Karpas-422 (cell line): ENCODE measurements at regions not wholly inside any gene's neighbourhood (a gene's known extent, or its start where the extent isn't known, plus 50 kb on each side); places are given as distances from the start of the nearest gene placed in this dataset.
"Not testable (repeated sequence)": the region's sequence is repeated elsewhere in the genome, so short reads cannot be mapped to it uniquely, and the experiment has no call there.

ENCODE experiments used
- DNase-seq: peaks from one replicate; pipeline ENCODE4 v3.0.0-alpha.2; 2015
- H2AFZ ChIP-seq: fragments of 200-600 bp; sonication (generic); 2 replicates; pipeline ENCODE4 v1.6.1; 2014; ENCODE audit warnings: antibody characterized with exemption, low read length, mixed read lengths
- H3K27ac ChIP-seq: fragments of 200-600 bp; sonication (generic); 2 replicates; pipeline ENCODE4 v1.5.1; 2014; ENCODE audit warnings: mild to moderate bottlenecking, low read length, moderate library complexity
- H3K27me3 ChIP-seq: fragments of 200-600 bp; sonication (generic); 2 replicates; pipeline ENCODE4 v1.6.1; 2014; ENCODE audit warnings: low read length, mixed read lengths
- H3K36me3 ChIP-seq: fragments of 200-600 bp; sonication (generic); 2 replicates; pipeline ENCODE4 v1.6.1; 2014; ENCODE audit warnings: low read length, mixed read lengths; ENCODE audit not compliant: insufficient read depth
- H3K4me1 ChIP-seq: fragments of 200-600 bp; sonication (generic); 2 replicates; pipeline ENCODE4 v1.6.1; 2014; ENCODE audit warnings: mild to moderate bottlenecking, low read length, mixed read lengths
- H3K4me2 ChIP-seq: fragments of 200-600 bp; sonication (generic); 2 replicates; pipeline ENCODE4 v1.6.1; 2014; ENCODE audit warnings: low read length, low read depth, mild to moderate bottlenecking; ENCODE audit not compliant: poor library complexity, severe bottlenecking
- H3K4me3 ChIP-seq: fragments of 200-600 bp; sonication (generic); 2 replicates; pipeline ENCODE4 v1.5.1; 2014; ENCODE audit warnings: mild to moderate bottlenecking, antibody characterized with exemption, low read length, mixed read lengths
- H3K79me2 ChIP-seq: fragments of 200-600 bp; sonication (generic); 2 replicates; pipeline ENCODE4 v1.6.1; 2014; ENCODE audit warnings: mild to moderate bottlenecking, low read length, mixed read lengths
- H3K9ac ChIP-seq: fragments of 200-600 bp; sonication (generic); 2 replicates; pipeline ENCODE4 v1.6.0; 2014; ENCODE audit warnings: low read length
- H3K9me2 ChIP-seq: fragments of 200-600 bp; sonication (generic), shearing (Covaris generic); replicated peaks from 2 replicates; pipeline ENCODE4 v1.6.0; 2014; ENCODE audit warnings: mild to moderate bottlenecking, low read length, moderate library complexity; ENCODE audit not compliant: insufficient read depth
- H3K9me3 ChIP-seq: fragments of 300-700, 200-600 bp; sonication (generic); 2 replicates; pipeline ENCODE4 v1.6.1; 2014; ENCODE audit warnings: low read length, mixed read lengths
- H4K20me1 ChIP-seq: fragments of 200-600 bp; sonication (generic); 2 replicates; pipeline ENCODE4 v1.6.1; 2014; ENCODE audit warnings: mild to moderate bottlenecking, antibody characterized with exemption, low read length, low read depth; ENCODE audit not compliant: insufficient read depth

DNA sequence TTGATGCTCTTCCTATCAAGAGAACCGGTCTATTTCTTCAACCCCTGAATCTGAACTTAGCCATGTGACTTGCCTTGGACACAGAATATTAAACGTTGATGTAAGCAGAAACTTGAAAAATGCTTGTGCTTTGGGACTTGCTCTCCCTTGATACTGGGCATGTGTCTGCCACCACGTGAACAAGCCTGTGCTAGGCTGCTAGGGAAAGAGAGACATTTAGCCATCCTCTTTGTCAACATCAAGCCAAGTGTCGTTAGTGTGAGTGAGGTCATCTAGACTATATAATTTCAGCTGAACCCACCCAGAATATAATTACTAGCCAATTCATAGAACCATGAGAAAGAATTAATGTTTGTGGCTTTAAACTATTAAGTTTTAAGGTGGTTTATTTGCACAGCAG is 98.2 kb upstream of the TRHDE start:
- H3K27me3 ChIP-seq: no peaks in the 10 kb centered on the region
- no peaks in the 10 kb centered on the region for H3K9me3 ChIP-seq
- no peak overlapping the region for H3K4me3 ChIP-seq
- H3K4me2 ChIP-seq: no peak overlapping the region
- H2AFZ ChIP-seq: no peak overlapping the region
- no peak overlapping the region for H3K9ac ChIP-seq
- no peaks in the 10 kb centered on the region for H3K36me3 ChIP-seq
- no peak overlapping the region for H3K27ac ChIP-seq
- DNase-seq: no peak
- no peaks in the 10 kb centered on the region for H3K79me2 ChIP-seq
- H3K9me2 ChIP-seq: no peaks in the 10 kb centered on the region
- H4K20me1 ChIP-seq: no peaks in the 10 kb centered on the region
- H3K4me1 ChIP-seq: no peaks in the 10 kb centered on the region

DNA sequence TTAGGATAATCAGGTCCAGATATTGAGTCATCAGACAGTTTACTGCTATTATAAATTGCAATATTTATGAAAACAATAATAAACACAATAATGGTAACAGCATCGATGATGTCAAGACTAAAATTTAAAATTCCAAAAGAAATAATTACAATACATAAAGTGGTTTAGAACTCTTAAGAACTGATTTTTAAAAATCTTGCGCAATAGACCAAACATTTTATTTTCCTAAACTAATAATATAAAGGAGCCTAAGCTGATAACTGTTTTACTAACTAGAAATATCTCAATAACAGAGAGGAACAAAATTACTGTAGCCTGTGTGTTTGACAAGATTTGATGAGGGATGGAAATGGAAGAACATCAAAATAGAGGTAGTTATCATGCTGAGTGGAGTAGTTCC is 93.9 kb upstream of the TRHDE start:
- no peak overlapping the region for H2AFZ ChIP-seq
- H3K79me2 ChIP-seq: no peaks in the 10 kb centered on the region
- H3K4me1 ChIP-seq: no peaks in the 10 kb centered on the region
- H3K9ac ChIP-seq: no peak overlapping the region
- H3K36me3 ChIP-seq: no peaks in the 10 kb centered on the region
- no peak overlapping the region for H3K27ac ChIP-seq
- H4K20me1 ChIP-seq: no peaks in the 10 kb centered on the region
- no peak for DNase-seq
- H3K4me2 ChIP-seq: no peak overlapping the region
- H3K27me3 ChIP-seq: no peaks in the 10 kb centered on the region
- no peaks in the 10 kb centered on the region for H3K9me2 ChIP-seq
- H3K4me3 ChIP-seq: no peak overlapping the region
- no peaks in the 10 kb centered on the region for H3K9me3 ChIP-seq

DNA sequence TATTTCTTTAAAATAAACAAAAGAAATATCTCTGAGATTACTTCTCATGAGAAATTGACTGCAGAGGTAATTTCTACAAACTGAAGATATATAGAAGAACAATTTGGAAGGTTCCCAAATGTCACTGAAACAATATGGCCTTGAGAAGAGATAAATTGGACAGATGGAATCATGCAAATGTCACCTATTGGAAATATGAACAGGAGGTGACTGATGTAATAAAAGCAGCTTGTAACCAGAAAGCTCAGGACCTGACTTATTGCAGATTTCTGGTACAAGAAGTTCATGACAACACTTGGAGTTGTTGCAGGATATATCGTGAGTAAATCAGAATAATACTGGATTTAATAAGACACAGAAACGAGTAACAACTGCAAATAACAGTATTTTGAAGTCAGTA is 93.3 kb upstream of the TRHDE start:
- Histone ChIP-seq H4K20me1 (no peaks in the 10 kb centered on the region), H3K36me3 (no peaks in the 10 kb centered on the region), H3K9ac (no peak overlapping the region), H2AFZ (no peak overlapping the region), H3K4me1 (no peaks in the 10 kb centered on the region), H3K4me2 (no peak overlapping the region), H3K27ac (no peak overlapping the region), H3K9me3 (no peaks in the 10 kb centered on the region), H3K9me2 (no peaks in the 10 kb centered on the region), H3K79me2 (no peaks in the 10 kb centered on the region), H3K4me3 (no peak overlapping the region), H3K27me3 (no peaks in the 10 kb centered on the region)
- no peak for DNase-seq

DNA sequence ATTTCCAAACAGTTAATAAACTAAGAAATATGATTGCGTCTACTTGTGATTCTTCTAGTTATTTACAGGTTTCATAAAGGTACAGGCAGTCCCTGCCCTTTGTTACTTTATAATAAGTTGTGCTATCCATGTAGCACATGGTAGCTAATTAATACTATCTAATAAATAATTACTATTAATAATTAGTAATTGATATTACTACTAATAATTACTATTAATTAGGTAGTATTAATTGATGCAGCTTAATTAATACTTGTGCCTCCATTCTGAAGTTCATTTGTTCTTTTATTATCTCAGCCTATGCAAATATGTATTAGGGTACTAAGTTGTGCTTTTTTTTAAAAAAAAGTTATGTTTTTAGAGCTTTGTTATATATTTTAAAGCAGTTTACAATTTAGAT is 92.3 kb upstream of the TRHDE start:
- Histone ChIP-seq H3K79me2 (no peaks in the 10 kb centered on the region), H3K27me3 (no peaks in the 10 kb centered on the region), H3K4me1 (no peaks in the 10 kb centered on the region), H3K27ac (no peak overlapping the region), H3K9ac (no peak overlapping the region), H3K4me2 (no peak overlapping the region), H3K36me3 (no peaks in the 10 kb centered on the region), H3K4me3 (no peak overlapping the region), H3K9me2 (no peaks in the 10 kb centered on the region), H3K9me3 (no peaks in the 10 kb centered on the region), H4K20me1 (no peaks in the 10 kb centered on the region), H2AFZ (no peak overlapping the region)
- no peak for DNase-seq

DNA sequence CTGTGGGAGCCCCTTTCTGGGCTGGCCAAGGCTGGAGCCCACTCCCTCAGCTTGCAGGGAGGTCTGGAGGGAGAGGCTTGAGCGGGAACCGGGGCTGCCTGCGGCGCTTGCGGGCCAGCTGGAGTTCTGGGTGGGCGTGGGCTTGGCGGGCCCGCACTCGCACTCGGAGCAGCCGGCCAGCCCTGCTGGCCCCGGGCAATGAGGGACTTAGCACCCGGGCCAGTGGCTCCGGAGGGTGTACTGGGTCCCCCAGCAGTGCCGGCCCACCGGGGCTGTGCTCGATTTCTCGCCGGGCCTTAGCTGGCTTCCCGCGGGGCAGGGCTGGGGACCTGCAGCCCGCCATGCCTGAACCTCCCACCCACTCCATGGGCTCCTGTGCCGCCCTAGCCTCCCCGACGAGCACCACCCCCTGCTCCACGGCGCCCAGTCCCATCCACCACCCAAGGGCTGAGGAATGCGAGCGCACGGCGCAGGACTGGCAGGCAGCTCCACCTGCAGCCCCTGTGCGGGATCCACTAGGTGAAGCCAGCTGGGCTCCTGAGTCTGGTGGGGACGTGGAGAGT is 87.1 kb upstream of the TRHDE start:
- H3K9me2 ChIP-seq, DNase-seq, H3K27me3 ChIP-seq: not testable (repeated sequence)

DNA sequence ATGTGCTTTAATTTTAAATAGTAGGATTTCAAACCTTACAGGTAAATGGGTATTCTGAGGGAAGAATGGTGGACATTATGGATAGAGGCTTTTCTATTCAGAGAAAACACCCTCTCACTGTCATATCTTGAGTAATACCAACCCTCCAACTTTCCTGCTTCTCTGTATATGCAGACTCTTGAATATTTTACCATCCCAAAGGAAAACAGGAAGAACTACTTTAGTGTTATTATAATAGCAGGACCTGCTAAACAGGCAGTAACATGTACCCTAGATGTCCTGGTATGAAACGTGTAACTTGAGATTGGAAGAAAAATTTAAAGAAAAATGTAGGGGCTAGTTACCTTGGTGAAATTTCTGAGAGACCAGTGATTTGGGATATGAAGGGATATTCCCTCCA is 82.9 kb upstream of the TRHDE start:
- H2AFZ ChIP-seq: no peak overlapping the region
- no peaks in the 10 kb centered on the region for H3K9me3 ChIP-seq
- H3K9ac ChIP-seq: no peak overlapping the region
- no peaks in the 10 kb centered on the region for H3K4me1 ChIP-seq
- H3K36me3 ChIP-seq: no peaks in the 10 kb centered on the region
- H3K27ac ChIP-seq: no peak overlapping the region
- H3K27me3 ChIP-seq: no peaks in the 10 kb centered on the region
- no peaks in the 10 kb centered on the region for H4K20me1 ChIP-seq
- H3K79me2 ChIP-seq: no peaks in the 10 kb centered on the region
- DNase-seq: no peak
- no peak overlapping the region for H3K4me2 ChIP-seq
- H3K9me2 ChIP-seq: no peaks in the 10 kb centered on the region
- no peak overlapping the region for H3K4me3 ChIP-seq

More for the DNA sequence above, 87.1 kb upstream of the TRHDE start:
- H3K9me3 ChIP-seq, H3K4me2 ChIP-seq, H2AFZ ChIP-seq, H3K4me3 ChIP-seq, H3K4me1 ChIP-seq, H4K20me1 ChIP-seq, H3K79me2 ChIP-seq, H3K27ac ChIP-seq, H3K36me3 ChIP-seq, H3K9ac ChIP-seq: not testable (repeated sequence)

DNA sequence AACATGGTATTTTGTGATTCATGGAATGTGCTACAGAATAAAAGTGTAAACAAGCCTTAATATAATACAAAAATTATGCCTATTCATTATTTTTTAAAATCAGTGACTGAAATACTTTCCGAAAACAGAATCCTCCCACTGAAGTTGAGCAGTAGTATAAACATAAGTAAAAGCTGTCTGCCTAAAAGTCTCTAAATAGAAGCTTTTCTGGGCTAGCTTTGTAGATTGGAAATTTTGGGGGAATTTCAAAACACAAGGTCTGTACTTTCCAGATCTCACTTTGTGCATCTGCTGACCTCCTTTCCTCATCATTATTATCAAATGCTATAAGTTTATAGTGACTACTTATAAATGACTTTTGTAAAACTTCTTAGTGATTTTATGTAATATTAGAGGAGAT is 80.4 kb upstream of the TRHDE start:
- no peak overlapping the region for H3K4me2 ChIP-seq
- no peaks in the 10 kb centered on the region for H3K36me3 ChIP-seq
- no peaks in the 10 kb centered on the region for H3K79me2 ChIP-seq
- H3K9me3 ChIP-seq: no peaks in the 10 kb centered on the region
- H4K20me1 ChIP-seq: no peaks in the 10 kb centered on the region
- no peak for DNase-seq
- no peak overlapping the region for H3K27ac ChIP-seq
- 0 out of 2 replicates have a peak, but pooled peaks cover 4% of the 10 kb centered on the region for H3K9me2 ChIP-seq
- H3K4me1 ChIP-seq: no peaks in the 10 kb centered on the region
- H2AFZ ChIP-seq: no peak overlapping the region
- no peak overlapping the region for H3K4me3 ChIP-seq
- H3K9ac ChIP-seq: no peak overlapping the region
- H3K27me3 ChIP-seq: no peaks in the 10 kb centered on the region

DNA sequence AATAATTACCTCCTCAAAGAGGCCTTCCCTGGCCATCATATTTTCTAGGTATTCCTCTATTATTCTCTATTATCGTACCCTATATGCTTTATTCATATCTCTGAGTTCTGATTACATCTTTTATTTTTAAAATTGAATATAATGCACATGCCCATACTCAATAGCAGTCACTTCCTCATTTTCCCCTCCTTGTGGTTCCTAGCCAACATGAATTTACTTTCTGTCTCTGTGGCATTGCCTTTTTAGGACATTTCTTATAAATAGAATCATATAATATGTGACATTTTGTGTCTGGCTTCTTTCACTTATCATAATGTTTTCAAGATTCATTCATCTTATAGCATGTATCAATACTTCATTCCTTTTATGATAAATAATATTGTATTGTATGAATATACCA is 74.4 kb upstream of the TRHDE start:
- H3K79me2 ChIP-seq: no peaks in the 10 kb centered on the region
- no peak overlapping the region for H3K9ac ChIP-seq
- H3K4me3 ChIP-seq: no peak overlapping the region
- H3K4me2 ChIP-seq: no peak overlapping the region
- no peak for DNase-seq
- H3K27ac ChIP-seq: no peak overlapping the region
- H3K4me1 ChIP-seq: no peaks in the 10 kb centered on the region
- H3K36me3 ChIP-seq: no peaks in the 10 kb centered on the region
- H2AFZ ChIP-seq: no peak overlapping the region
- H3K9me2 ChIP-seq: 0 out of 2 replicates have a peak, but pooled peaks cover 4% of the 10 kb centered on the region
- H3K27me3 ChIP-seq: no peaks in the 10 kb centered on the region
- H3K9me3 ChIP-seq: peaks cover 5% of the 10 kb centered on the region; the same call in 1 of the 2 replicates
- H4K20me1 ChIP-seq: no peaks in the 10 kb centered on the region

DNA sequence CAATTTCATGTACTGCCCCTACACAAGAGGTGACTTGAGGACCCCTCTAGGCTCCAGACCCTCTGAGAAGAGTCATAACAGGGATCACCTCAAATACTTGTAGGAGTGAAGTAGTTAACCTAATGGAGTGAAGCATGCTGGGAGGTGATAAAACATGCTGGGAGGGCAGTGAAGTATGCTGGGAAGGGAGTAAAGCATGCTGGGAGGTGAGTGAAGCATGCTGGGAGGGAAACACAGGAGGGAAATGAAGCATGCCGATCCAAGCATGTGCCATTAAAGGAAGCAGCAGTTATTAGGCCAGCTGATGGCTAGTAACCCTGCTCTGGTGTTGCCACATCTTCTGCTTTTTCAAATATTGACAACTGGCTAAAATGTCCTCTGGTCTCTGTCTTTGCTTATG is 70.7 kb upstream of the TRHDE start:
- Histone ChIP-seq H3K27ac (no peak overlapping the region), H3K4me1 (no peaks in the 10 kb centered on the region), H4K20me1 (no peaks in the 10 kb centered on the region), H3K27me3 (no peaks in the 10 kb centered on the region), H3K79me2 (no peaks in the 10 kb centered on the region), H3K9me3 (peaks cover 5% of the 10 kb centered on the region; the same call in 1 of the 2 replicates), H3K36me3 (no peaks in the 10 kb centered on the region), H3K9ac (no peak overlapping the region), H3K4me2 (no peak overlapping the region), H2AFZ (no peak overlapping the region), H3K4me3 (no peak overlapping the region), H3K9me2 (no peaks in the 10 kb centered on the region)
- DNase-seq: no peak
